HCEC 1CT (cell line): ENCODE measurements at regions not wholly inside any gene's neighbourhood (a gene's known extent, or its start where the extent isn't known, plus 50 kb on each side); places are given as distances from the start of the nearest gene placed in this dataset.

Source experiments
- DNase-seq: peaks from one replicate; pipeline ENCODE4 v3.0.0-alpha.2; 2017

DNA sequence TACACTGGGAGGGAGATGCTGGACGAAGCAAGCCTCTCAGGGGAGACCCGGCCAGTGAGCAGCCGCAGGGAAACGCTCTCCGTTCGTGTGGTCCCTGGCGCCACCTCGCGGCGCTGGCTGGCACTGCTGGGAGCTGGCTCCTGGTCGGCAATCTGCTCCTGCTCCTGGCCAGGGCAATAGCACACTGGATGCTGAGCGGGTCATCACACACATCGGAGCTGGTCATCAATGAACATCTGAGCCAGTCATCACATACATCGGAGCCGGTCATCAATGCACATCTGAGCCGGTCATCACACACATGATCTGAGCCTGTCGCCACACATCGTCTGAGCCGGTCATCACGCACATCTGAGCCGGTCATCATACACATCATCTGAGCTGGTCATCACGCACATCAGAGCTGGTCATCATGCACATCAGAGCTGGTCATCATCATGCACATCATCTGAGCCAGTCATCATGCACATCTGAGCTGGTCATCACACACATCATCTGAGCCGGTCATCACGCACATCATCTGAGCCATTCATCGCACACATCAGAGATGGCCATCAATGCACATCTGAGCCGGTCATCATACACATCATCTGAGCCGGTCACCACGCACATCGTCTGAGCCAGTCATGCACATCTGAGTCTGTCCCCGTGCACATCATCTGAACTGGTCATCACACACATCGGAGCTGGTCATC lies 217.3 kb downstream of the RBFOX3 start:
- DNase-seq, result peak; percentile 33

GRCh38 chr17:79392598-79392997 lies 218.3 kb downstream of the RBFOX3 start:
- no peak for DNase-seq

DNA sequence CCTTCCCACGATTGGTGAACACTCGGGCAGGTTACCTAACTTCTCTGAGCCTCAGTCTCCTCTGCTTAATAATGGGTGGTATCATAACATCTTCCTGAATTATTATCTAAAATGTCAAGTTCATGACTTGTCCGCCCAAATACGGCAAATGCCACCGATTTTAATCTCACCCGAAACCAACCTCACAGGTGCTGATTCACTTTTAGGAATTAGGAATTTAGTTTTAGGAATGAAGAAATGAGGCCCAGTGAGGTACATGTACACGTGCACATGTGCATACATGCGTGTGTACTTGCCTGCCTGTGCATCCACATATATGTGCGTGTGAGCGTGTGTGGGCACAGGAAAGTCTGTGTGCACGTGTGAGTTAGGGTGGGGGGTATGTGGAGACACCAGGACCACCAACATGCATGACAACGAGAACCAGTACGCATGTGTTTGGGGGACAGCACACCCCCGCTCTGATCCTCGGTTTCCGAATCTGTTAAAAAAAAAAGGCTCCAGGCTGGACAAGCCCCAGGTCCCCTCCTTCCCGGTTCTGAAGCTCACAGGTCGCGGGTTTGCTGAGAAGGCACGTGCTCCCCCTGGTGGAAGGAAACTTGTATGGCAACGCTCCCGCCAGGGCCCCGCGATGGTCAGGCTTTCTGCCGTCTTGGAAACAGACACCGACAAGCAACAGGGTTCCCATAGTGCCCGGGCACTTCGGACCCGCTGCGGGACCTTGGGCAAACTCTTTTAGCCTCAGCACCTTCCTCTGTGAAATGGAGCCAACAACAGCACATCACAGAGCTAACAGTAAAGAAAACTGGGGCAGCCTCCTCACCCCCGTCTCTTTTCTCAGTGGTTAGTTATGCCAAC lies 219.2 kb downstream of the RBFOX3 start:
- DNase-seq, result peak; percentile 52

GRCh38 chr17:79389896-79390295 lies 221.0 kb downstream of the RBFOX3 start:
- no peak for DNase-seq

DNA sequence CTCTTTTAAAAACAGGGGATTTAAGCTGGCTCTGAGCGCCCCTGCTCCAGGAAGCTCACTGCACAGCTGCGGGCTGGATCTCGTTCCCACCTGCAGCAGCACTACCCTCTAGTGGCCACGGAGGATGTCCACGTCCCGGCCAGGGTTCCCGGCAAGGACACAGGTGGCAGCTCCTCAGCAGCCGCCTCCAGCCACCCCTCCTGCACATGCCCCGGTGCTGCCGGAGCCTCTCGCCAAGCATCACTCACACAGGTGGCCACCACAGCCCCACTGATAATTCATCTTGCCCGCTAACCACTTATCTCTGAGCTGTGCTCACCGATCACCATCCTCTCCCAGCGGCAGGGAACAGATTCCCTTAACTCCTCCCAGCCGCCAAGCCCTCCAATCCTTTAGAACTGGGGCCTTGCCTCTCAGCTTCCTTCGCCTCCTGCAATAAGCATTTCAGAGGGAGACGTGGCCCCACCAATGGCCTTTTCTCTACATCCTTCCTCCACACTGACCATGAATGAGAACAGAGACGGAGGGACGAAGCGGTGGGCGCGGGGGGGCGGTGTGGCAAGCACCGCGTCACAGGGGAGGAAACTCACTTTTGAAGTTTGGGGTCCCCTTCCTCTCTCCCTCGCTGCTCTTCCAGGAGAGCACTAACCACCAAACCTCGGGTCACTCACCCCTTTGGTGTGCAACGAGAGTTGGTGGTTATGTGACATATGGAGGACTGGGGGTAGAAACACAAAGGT lies 222.1 kb downstream of the RBFOX3 start:
- DNase-seq, result peak; percentile 29

DNA sequence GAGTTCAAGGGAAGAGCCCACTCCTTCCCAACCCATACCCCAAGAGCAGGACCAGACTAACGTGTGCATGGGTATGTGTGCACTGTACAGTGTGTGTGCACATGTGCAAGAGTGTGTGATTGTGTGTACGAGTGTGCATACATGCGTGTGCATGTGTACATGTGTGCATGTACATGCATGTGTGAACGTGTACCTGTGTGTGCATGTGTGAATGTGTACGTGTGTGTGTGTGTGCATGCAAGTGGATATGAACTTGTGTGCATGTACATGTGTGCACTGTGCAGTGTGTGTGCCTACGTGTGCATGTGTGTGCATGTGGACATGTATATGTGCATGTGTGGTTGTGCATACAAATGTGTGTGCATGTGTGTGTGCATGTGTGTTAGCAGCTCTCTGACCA lies 223.1 kb downstream of the RBFOX3 start:
- DNase-seq, result no peak

DNA sequence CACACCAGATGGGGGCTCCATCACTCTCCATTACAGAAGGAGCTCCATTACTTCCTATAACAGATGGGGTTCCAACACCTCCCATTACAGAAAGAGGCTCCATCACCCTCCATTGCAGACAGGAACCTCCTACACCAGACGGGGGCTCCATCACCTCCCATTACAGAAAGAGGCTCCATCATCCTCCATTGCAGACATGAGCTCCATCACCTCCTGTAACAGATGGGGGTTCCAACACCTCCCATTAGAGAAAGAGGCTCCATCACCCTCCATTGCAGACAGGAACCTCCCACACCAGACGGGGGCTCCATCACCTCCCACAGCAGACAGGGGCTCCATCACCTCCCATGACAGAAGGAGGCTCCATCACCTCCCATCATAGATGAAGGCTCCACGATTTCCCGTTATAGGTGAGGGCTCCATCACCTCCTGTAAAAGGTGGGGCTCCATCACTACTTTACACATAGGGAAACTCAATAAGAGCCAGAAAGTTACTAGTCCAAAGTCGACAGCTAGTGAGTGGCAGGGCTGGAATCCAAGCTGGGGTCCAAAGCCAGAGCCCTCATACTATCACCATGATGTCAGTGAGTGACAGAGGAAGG lies 224.8 kb downstream of the RBFOX3 start:
- DNase-seq, result no peak

DNA sequence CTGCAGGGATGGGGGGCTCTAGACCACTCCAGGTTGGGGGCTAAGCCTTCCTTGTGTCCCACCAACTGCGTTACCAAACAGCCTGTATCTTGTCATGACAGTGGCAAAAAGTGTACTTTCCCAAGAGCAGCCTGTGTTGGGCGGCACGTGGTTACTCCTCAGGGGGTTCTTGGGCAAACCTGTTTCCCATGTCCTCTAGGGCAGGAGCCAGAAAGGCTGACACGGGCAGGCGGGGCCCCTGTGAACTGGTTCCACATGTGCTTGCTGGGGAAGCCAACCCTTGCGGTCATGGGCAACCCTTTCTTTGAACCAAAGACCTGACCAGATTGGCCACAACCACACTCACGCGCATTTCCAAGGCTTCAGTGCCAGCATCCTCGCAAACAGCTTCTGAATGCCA lies 228.5 kb downstream of the RBFOX3 start:
- no peak for DNase-seq

DNA sequence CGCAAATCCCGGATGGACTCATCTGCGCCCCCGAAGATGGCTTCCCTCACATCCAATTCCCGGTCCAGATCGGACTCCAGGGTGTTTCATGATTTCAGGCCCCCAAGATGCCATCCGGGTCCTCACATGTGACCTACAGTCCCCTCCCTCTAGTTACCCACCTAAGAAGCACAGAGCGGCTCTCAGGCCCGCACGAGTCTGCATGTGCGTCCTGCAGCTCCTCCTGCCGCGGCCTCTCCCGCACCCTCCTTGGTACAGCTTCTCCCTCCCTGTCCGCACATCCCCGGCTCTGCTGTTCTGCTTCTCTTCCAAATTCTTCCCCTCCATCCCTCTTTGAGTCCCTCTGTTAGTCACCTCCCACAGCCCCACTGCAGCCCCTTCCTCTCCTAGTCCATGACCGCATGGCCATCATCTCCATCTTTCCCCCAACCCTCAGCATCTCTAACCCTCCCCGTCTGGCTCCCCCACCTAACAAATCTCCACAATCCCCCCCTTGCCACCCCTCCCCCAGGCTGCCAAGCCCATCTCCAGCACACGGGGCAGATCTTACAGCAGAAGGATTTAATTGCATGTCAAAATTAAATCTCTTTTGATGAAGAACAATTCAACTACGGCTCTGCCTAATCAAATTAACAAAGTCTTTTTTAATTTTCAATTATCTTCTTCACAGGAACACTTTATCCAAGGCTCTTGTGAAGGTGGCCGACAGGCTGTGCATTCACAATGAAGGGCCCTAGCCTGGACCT lies 231.0 kb downstream of the RBFOX3 start:
- DNase-seq, result no peak

GRCh38 chr17:79377230-79377786 lies 233.5 kb downstream of the RBFOX3 start:
- no peak for DNase-seq

GRCh38 chr17:79374807-79375206 lies 236.0 kb downstream of the RBFOX3 start:
- DNase-seq, result no peak

DNA sequence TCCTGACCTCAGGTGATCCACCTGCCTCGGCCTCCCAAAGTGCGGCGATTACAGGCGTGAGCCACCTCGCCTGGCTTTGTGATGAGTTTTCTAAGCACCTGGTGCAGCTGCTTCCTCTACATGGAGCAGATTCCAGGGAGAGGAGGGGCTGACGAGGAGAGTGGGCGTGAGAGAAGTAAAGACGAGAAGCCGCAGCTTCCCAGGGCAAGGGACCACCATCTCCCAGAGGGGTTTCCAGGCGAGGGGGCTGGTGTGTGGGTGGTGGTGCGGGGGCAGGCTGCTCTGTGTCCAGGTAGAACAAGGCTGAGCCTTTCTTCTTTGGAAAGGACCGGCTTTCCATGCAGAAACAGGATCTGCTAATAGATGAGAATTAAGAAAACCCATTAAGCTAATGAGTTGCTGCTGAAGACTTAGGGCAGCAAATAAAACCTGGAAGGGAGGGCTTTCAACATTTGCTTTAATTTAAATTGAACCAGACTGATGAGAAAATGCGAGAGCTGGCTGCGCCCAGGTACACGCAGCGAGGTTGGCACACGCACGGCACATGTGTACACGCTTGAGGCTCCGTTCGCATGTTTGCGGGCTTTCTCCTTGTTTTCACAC lies 236.7 kb downstream of the RBFOX3 start:
- DNase-seq, result no peak

- DNase-seq, result no peak
Measured at GRCh38 chr17:79372470-79373238, 238.2 kb downstream of the RBFOX3 start.

- no peak for DNase-seq
Measured at GRCh38 chr17:79371984-79372383, 238.9 kb downstream of the RBFOX3 start.

DNA sequence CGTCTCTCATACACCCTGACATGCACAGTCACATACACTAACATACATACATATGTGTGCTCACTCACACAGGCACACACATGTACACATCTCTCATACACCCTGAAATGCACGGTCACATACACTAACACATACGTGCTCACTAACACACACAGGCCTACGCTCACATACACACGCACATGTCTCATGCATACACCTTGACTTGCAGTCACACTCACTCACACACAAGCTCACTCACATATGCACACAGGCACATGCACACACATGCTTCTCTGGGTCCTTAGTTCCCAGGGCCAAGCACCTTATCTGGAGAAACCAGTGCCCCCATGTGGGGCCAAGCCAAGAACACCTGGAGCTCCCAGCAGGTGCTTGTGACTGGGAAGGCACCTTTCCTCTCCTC lies 240.3 kb downstream of the RBFOX3 start:
- no peak for DNase-seq

GRCh38 chr17:79370126-79370525 lies 240.7 kb downstream of the RBFOX3 start:
- DNase-seq, result no peak

GRCh38 chr17:79369532-79369931 lies 241.3 kb downstream of the RBFOX3 start:
- DNase-seq, result no peak

DNA sequence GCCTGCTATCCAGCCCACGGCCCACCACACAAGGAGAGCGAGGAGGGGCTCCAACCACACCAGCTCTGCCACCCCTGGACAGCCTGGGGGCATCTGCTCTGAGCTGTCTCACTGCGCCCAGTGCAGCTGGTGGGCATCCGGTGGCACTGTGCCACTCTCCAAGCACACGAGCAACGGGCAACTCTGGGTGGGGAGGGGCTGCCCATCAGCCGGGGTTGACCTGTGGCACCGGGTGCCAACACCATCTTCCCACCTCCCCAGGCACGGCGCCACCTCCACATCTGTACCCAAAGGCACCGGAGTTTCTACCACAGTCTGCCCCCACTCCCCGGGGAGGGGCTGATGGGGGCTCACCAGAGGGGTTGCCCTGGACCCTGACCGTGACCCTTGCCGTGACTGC lies 241.8 kb downstream of the RBFOX3 start:
- DNase-seq, result no peak

DNA sequence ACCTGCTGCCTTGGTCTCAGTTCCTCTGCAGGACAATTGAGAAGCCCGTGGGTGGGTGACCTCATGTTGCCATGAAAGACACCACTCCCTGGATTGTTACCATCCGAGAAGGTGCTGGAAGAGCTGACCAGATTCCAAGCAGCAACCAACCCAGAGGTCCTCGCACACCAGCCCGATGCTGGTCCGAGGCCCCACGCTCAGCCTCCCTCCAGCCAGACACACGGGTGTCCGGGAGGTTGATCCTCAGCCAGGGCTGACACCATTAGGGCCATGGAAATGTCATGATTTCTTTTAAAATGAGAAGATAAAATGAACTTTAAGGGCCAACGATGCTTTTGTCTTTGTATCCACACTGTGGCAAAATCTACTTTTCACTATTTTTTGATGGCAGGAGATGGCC lies 242.3 kb downstream of the RBFOX3 start:
- DNase-seq, result no peak

GRCh38 chr17:79366988-79367571 lies 243.8 kb downstream of the RBFOX3 start:
- no peak for DNase-seq
